ENCODE measurements at regions not wholly inside any gene's neighbourhood (a gene's known extent, or its start where the extent isn't known, plus 50 kb on each side); places are given as distances from the start of the nearest gene placed in this dataset.

GRCh38 chr14:94945615-94946014 is 175.7 kb upstream of the GSC start:
- Histone ChIP-seq H3K4me3 (no peak overlapping the region), H3K4me1 (no peaks in the 10 kb centered on the region), H3K36me3 (no peaks in the 10 kb centered on the region), H3K27me3 (ENCODE audit: low read depth) (peaks cover 21% of the 10 kb centered on the region), H3K27ac (replicated peaks) (no peak overlapping the region), H3K9me3 (replicated peaks) (peaks cover 16% of the 10 kb centered on the region)
- TF ChIP-seq, protein P1, sequence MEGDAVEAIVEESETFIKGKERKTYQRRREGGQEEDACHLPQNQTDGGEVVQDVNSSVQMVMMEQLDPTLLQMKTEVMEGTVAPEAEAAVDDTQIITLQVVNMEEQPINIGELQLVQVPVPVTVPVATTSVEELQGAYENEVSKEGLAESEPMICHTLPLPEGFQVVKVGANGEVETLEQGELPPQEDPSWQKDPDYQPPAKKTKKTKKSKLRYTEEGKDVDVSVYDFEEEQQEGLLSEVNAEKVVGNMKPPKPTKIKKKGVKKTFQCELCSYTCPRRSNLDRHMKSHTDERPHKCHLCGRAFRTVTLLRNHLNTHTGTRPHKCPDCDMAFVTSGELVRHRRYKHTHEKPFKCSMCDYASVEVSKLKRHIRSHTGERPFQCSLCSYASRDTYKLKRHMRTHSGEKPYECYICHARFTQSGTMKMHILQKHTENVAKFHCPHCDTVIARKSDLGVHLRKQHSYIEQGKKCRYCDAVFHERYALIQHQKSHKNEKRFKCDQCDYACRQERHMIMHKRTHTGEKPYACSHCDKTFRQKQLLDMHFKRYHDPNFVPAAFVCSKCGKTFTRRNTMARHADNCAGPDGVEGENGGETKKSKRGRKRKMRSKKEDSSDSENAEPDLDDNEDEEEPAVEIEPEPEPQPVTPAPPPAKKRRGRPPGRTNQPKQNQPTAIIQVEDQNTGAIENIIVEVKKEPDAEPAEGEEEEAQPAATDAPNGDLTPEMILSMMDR (IDR thresholded peaks at IDR 0.05; ENCODE audit: borderline replicate concordance), result no peak
- intact Hi-C loops (cut with micrococcal nuclease), result no loop called here
- DNase-seq, result no peak

DNA sequence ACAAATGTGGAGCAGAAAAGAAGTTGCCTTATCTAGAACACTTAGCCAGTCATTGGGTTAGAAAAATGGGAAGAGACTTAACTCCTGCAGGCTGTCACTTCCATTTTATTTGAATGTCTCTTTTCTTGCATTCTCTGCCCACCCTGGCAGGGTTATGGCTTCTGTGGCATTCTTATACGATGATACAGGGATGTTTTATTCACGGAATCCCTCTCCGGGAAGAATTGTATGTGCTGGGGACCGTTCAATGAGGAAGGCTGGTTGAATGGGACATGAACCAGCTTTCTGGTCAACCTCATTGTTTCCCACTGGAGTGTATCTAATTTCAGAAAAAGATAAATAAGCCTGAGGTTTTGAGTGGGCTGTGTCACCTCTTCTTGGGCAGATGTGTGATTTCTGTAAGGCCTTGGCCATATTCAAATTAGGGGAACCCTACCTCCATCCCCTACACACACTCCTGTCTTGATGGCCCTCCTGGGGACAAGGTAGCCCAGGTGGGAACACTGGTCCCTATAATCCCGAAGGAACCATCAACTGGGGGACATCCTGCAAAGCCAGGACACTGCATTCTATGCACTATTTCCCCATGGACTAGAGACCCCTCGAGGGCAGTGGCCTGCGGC is 174.8 kb upstream of the GSC start:
- TF ChIP-seq, protein P1 (IDR thresholded peaks at IDR 0.05; ENCODE audit: borderline replicate concordance), result no peak

DNA sequence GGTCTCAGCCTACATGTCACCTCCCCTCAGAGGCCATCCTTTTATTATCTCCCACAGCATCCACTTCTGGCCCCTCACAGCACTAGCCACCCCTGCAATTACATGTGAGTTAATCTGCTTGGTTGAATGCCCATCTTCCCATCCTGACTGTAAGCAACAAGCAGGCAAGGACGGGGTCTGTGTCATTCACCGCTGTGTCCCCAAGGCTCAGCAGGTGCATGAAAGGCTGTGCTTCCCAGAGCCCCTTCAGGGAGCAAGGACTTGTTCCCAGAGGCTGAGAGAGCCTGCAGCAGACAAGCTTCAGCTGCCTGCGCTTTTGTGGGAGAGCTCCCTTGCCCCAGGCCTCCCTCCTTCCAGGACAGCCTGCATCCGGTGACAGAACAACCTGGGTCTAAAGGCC is 172.7 kb upstream of the GSC start:
- no peak for DNase-seq

More for the DNA sequence above, 174.8 kb upstream of the GSC start:
- peaks cover 16% of the 10 kb centered on the region for H3K27me3 ChIP-seq (ENCODE audit: low read depth)
- H3K4me3 ChIP-seq, result no peak overlapping the region
- H3K9me3 ChIP-seq (replicated peaks), result peaks cover 16% of the 10 kb centered on the region
- H3K4me1 ChIP-seq, result no peaks in the 10 kb centered on the region
- H3K27ac ChIP-seq (replicated peaks), result no peak overlapping the region
- intact Hi-C loops (cut with micrococcal nuclease), result no loop called here
- DNase-seq, result no peak
- no peaks in the 10 kb centered on the region for H3K36me3 ChIP-seq

GRCh38 chr14:94941311-94941710 is 171.4 kb upstream of the GSC start:
- Histone ChIP-seq H3K4me1 (peaks cover 13% of the 10 kb centered on the region), H3K4me3 (no peak overlapping the region), H3K27ac (replicated peaks) (no peak overlapping the region), H3K9me3 (replicated peaks) (no peaks in the 10 kb centered on the region), H3K36me3 (no peaks in the 10 kb centered on the region), H3K27me3 (ENCODE audit: low read depth) (peaks cover 11% of the 10 kb centered on the region)
- intact Hi-C loops (cut with micrococcal nuclease), result no loop called here
- DNase-seq, result no peak
- TF ChIP-seq, protein P1 (IDR thresholded peaks at IDR 0.05; ENCODE audit: borderline replicate concordance), result no peak

More for the DNA sequence above, 172.7 kb upstream of the GSC start:
- Histone ChIP-seq H3K36me3 (no peaks in the 10 kb centered on the region), H3K27ac (replicated peaks) (no peak overlapping the region), H3K27me3 (ENCODE audit: low read depth) (peaks cover 11% of the 10 kb centered on the region), H3K9me3 (replicated peaks) (peaks cover 7% of the 10 kb centered on the region), H3K4me1 (peaks cover under 1% of the 10 kb centered on the region), H3K4me3 (no peak overlapping the region)
- intact Hi-C loops (cut with micrococcal nuclease), result no loop called here
- TF ChIP-seq, protein P1 (IDR thresholded peaks at IDR 0.05; ENCODE audit: borderline replicate concordance), result no peak

DNA sequence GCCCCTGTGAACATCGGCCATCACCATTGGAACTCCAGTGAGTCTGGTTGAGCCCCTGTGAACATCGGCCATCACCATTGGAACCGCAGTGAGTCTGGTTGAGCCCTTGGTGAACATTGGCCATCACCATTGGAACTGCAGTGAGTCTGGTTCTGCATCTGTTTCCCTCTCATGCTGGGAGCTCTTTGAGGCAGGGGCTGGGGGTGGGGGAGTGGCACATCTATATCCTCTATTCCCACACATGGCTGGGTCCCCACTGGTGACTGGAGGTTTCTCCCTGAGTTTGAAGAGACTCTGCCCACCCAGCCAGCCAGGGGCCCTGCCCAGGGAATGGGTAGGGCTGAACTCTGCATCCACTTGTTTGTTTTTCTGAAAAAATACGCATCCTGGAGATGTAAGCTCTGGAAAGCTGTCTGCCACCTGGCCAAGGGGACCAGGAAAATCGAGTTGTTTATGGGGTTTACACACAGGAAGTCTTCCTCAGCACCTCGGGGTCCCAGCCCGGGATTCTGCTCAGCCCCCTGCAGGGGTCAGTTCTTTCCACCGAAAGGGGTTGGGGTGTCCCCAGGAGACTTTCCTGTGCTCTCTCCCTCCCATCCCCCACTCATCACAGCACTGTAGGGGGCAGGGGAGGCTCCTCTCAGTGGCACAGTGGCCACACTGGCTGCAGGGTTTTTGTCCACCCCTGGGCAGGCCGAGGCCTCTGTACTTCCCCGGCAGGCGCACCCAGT is 170.5 kb upstream of the GSC start:
- intact Hi-C loops (cut with micrococcal nuclease), result no loop called here
- TF ChIP-seq, protein P1 (IDR thresholded peaks at IDR 0.05; ENCODE audit: borderline replicate concordance), result no peak
- H3K27ac ChIP-seq (replicated peaks), result no peak overlapping the region
- no peak for DNase-seq
- no peaks in the 10 kb centered on the region for H3K36me3 ChIP-seq
- H3K9me3 ChIP-seq (replicated peaks), result no peaks in the 10 kb centered on the region
- H3K4me3 ChIP-seq, result no peak overlapping the region
- peaks cover 16% of the 10 kb centered on the region for H3K4me1 ChIP-seq
- peaks cover 11% of the 10 kb centered on the region for H3K27me3 ChIP-seq (ENCODE audit: low read depth)

Data from left ventricle myocardium inferior (tissue), 1 donor.